ENCODE measurements at regions not wholly inside any gene's neighbourhood (a gene's known extent, or its start where the extent isn't known, plus 50 kb on each side); places are given as distances from the start of the nearest gene placed in this dataset.

GRCh38 chr18:79601234-79601633 is 78.4 kb upstream of the CTDP1 start:
- Mint-ChIP-seq H3K4me3 (no peak overlapping the region), H3K27me3 (no peaks in the 10 kb centered on the region), H3K9me3 (ENCODE audit: insufficient read depth) (no peaks in the 10 kb centered on the region), H3K4me1 (no peaks in the 10 kb centered on the region), H3K27ac (no peak overlapping the region)
- intact Hi-C loops (cut with micrococcal nuclease) = no loop called here
- Histone ChIP-seq H3K27me3 (replicated peaks in 1 of 4; ENCODE audit: control extremely low read depth in 1 of 4, control insufficient read depth in 3 of 4, insufficient read depth in 4 of 4, low read length in 3 of 4) (no peaks in the 10 kb centered on the region), H3K27ac (ENCODE audit: low read length in 2 of 2) (no peak overlapping the region), H3K79me2 (ENCODE audit: control insufficient read depth, insufficient read depth, low read length) (no peaks in the 10 kb centered on the region), H3K4me2 (replicated peaks; ENCODE audit: low read depth, low read length, poor library complexity, severe bottlenecking) (no peak overlapping the region), H3K4me1 (ENCODE audit: control insufficient read depth in 2 of 2, insufficient read depth in 2 of 2, low read length in 2 of 2) (no peaks in the 10 kb centered on the region), H3K9me3 (ENCODE audit: control extremely low read depth in 1 of 3, control insufficient read depth in 2 of 3, insufficient read depth in 1 of 3, low read length in 2 of 3) (no peaks in the 10 kb centered on the region), H2AFZ (ENCODE audit: insufficient read depth, low read depth, low read length, poor library complexity, severe bottlenecking) (no peak overlapping the region), H3K4me3 (ENCODE audit: control extremely low read depth in 1 of 5, extremely low read depth in 1 of 5, insufficient read depth in 1 of 5, low read depth in 2 of 5, low read length in 4 of 5) (no peak overlapping the region), H3K36me3 (replicated peaks in 1 of 2; ENCODE audit: control extremely low read depth in 1 of 2, control insufficient read depth in 1 of 2, extremely low read depth in 1 of 2, insufficient read depth in 2 of 2, low read length in 1 of 2) (no peaks in the 10 kb centered on the region), H4K20me1 (ENCODE audit: control insufficient read depth, insufficient read depth, low read length, poor library complexity, severe bottlenecking) (no peaks in the 10 kb centered on the region), H3K9ac (ENCODE audit: low read length) (no peak overlapping the region)
- 51% methylated on average over 8 of the region's 8 CpGs for WGBS (ENCODE audit: insufficient coverage)
- ChIA-PET CTCF (no interaction called here), POLR2A (no interaction called here)
- TF ChIP-seq, protein P1, sequence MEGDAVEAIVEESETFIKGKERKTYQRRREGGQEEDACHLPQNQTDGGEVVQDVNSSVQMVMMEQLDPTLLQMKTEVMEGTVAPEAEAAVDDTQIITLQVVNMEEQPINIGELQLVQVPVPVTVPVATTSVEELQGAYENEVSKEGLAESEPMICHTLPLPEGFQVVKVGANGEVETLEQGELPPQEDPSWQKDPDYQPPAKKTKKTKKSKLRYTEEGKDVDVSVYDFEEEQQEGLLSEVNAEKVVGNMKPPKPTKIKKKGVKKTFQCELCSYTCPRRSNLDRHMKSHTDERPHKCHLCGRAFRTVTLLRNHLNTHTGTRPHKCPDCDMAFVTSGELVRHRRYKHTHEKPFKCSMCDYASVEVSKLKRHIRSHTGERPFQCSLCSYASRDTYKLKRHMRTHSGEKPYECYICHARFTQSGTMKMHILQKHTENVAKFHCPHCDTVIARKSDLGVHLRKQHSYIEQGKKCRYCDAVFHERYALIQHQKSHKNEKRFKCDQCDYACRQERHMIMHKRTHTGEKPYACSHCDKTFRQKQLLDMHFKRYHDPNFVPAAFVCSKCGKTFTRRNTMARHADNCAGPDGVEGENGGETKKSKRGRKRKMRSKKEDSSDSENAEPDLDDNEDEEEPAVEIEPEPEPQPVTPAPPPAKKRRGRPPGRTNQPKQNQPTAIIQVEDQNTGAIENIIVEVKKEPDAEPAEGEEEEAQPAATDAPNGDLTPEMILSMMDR (IDR thresholded peaks at IDR 0.05) = no peak
- TF ChIP-seq EZH2 (IDR thresholded peaks at IDR 0.05; ENCODE audit: borderline replicate concordance, insufficient read depth, low read depth, low read length, poor library complexity, severe bottlenecking) = no peak
- ATAC-seq (ENCODE audit: low read depth) = no peak
- no peak for DNase-seq

DNA sequence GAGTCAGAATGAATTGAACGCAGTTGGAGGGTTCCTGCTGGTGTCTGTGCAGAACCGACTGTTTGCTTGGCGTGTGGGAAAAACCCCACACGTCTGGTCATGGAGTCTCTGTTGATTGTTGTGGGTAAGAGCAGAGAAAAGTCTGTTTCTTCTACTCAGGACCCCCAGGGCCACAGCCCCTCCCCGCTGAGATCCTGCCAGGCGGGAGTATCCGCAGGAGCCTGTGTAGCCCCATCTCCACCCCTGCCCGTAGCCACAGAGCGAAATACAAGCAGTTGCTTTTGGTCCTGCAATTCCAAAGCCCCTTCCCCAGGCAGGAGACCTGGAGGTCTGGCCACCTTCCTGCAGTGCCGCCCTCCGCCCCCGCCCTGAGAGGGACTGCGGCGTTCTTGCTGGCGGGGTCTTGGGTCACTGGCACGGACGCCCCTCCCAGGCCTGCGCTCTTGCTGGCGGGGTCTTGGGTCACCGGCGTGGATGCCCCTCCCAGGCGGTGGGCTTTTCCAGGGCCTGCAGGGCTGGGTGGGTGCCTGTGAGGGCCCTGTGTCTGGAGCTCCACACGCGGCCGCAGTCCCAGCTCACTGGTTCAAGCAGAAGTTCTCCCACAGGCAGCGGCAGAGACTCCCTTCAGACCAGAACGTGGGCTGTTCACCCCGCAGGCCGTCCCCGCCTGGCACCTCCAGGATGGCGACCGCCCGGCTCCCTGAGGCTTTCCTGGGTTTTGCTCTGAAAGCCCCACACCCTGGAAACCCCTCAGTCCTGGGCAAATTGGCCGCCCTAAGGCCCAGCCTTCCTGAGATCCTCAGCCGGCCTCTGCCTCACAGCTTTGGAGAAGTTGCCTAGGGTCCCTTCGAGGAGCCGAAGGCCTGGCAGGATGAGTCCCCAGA is 76.0 kb upstream of the CTDP1 start:
- Histone ChIP-seq H3K27me3 (replicated peaks in 1 of 4; ENCODE audit: control extremely low read depth in 1 of 4, control insufficient read depth in 3 of 4, insufficient read depth in 4 of 4, low read length in 3 of 4) (no peaks in the 10 kb centered on the region), H3K9ac (ENCODE audit: low read length) (no peak overlapping the region), H2AFZ (ENCODE audit: insufficient read depth, low read depth, low read length, poor library complexity, severe bottlenecking) (no peak overlapping the region), H3K4me1 (ENCODE audit: control insufficient read depth in 2 of 2, insufficient read depth in 2 of 2, low read length in 2 of 2) (no peaks in the 10 kb centered on the region), H3K79me2 (ENCODE audit: control insufficient read depth, insufficient read depth, low read length) (no peaks in the 10 kb centered on the region), H3K4me3 (ENCODE audit: control extremely low read depth in 1 of 5, extremely low read depth in 1 of 5, insufficient read depth in 1 of 5, low read depth in 2 of 5, low read length in 4 of 5) (no peak overlapping the region), H3K36me3 (replicated peaks in 1 of 2; ENCODE audit: control extremely low read depth in 1 of 2, control insufficient read depth in 1 of 2, extremely low read depth in 1 of 2, insufficient read depth in 2 of 2, low read length in 1 of 2) (no peaks in the 10 kb centered on the region), H3K27ac (ENCODE audit: low read length in 2 of 2) (no peak overlapping the region), H3K9me3 (ENCODE audit: control extremely low read depth in 1 of 3, control insufficient read depth in 2 of 3, insufficient read depth in 1 of 3, low read length in 2 of 3) (no peaks in the 10 kb centered on the region), H4K20me1 (ENCODE audit: control insufficient read depth, insufficient read depth, low read length, poor library complexity, severe bottlenecking) (no peaks in the 10 kb centered on the region), H3K4me2 (replicated peaks; ENCODE audit: low read depth, low read length, poor library complexity, severe bottlenecking) (no peak overlapping the region)
- WGBS (ENCODE audit: insufficient coverage) = 95% methylated on average over 37 of the region's 37 CpGs
- POLR2A ChIA-PET = no interaction called here
- Mint-ChIP-seq H3K27ac (no peak overlapping the region), H3K4me3 (no peak overlapping the region), H3K4me1 (no peaks in the 10 kb centered on the region), H3K27me3 (no peaks in the 10 kb centered on the region), H3K9me3 (ENCODE audit: insufficient read depth) (no peaks in the 10 kb centered on the region)
- ATAC-seq (ENCODE audit: low read depth) (no peak), DNase-seq (no peak)
- CTCF ChIA-PET = no interaction called here
- no peak for TF ChIP-seq EZH2 (IDR thresholded peaks at IDR 0.05; ENCODE audit: borderline replicate concordance, insufficient read depth, low read depth, low read length, poor library complexity, severe bottlenecking)
- TF ChIP-seq, protein P1 (IDR thresholded peaks at IDR 0.05) = no peak
- intact Hi-C loops (cut with micrococcal nuclease) = no loop called here

Measured in B cell (primary cell).